ENCODE measurements at regions not wholly inside any gene's neighbourhood (a gene's known extent, or its start where the extent isn't known, plus 50 kb on each side); places are given as distances from the start of the nearest gene placed in this dataset.

GRCh38 chr14:22276913-22277816 lies 311.9 kb downstream of the DAD1 start:
- TF ChIP-seq CTCF (conservative IDR thresholded peaks at IDR 0.05; ENCODE audit: low read length) = peak; percentile 69
- TF ChIP-seq EZH2phosphoT487 (IDR thresholded peaks at IDR 0.05; ENCODE audit: borderline replicate concordance) = no peak
- H3K9ac ChIP-seq (ENCODE audit: low read depth, low read length, poor library complexity, severe bottlenecking) = no peak overlapping the region
- H3K4me1 ChIP-seq (ENCODE audit: insufficient read depth, low read length, poor library complexity, severe bottlenecking) = peaks cover 13% of the 10 kb centered on the region
- H3K9me2 ChIP-seq (replicated peaks; ENCODE audit: low read depth, low read length) = no peaks in the 10 kb centered on the region
- H3F3A ChIP-seq (ENCODE audit: low read depth) = no peaks in the 10 kb centered on the region
- no peaks in the 10 kb centered on the region for H3K9me3 ChIP-seq (ENCODE audit: insufficient read depth, low read depth, low read length)
- no peaks in the 10 kb centered on the region for H4K20me1 ChIP-seq (ENCODE audit: insufficient read depth, low read length, poor library complexity, severe bottlenecking)
- H3K36me3 ChIP-seq (ENCODE audit: insufficient read depth, low read length) = no peaks in the 10 kb centered on the region
- no peak overlapping the region for H3K4me3 ChIP-seq (ENCODE audit: low read length, poor library complexity, severe bottlenecking)
- H3K27me3 ChIP-seq (ENCODE audit: insufficient read depth, low read length, poor library complexity, severe bottlenecking) = no peaks in the 10 kb centered on the region
- no peak overlapping the region for H2AFZ ChIP-seq (ENCODE audit: low read length)
- H3K79me2 ChIP-seq (ENCODE audit: insufficient read depth, low read length) = no peaks in the 10 kb centered on the region
- H3K4me2 ChIP-seq (ENCODE audit: low read depth, low read length, poor library complexity, severe bottlenecking) = no peak overlapping the region

- no peaks in the 10 kb centered on the region for H4K20me1 ChIP-seq (ENCODE audit: insufficient read depth, low read length, poor library complexity, severe bottlenecking)
- no peak overlapping the region for H2AFZ ChIP-seq (ENCODE audit: low read length)
- H3K79me2 ChIP-seq (ENCODE audit: insufficient read depth, low read length) = no peaks in the 10 kb centered on the region
- no peaks in the 10 kb centered on the region for H3K9me2 ChIP-seq (replicated peaks; ENCODE audit: low read depth, low read length)
- no peaks in the 10 kb centered on the region for H3K36me3 ChIP-seq (ENCODE audit: insufficient read depth, low read length)
- no peaks in the 10 kb centered on the region for H3K27me3 ChIP-seq (ENCODE audit: insufficient read depth, low read length, poor library complexity, severe bottlenecking)
- H3F3A ChIP-seq (ENCODE audit: low read depth) = no peaks in the 10 kb centered on the region
- no peak overlapping the region for H3K9ac ChIP-seq (ENCODE audit: low read depth, low read length, poor library complexity, severe bottlenecking)
- no peaks in the 10 kb centered on the region for H3K9me3 ChIP-seq (ENCODE audit: insufficient read depth, low read depth, low read length)
- no peak for TF ChIP-seq CTCF (conservative IDR thresholded peaks at IDR 0.05; ENCODE audit: low read length)
- no peak for TF ChIP-seq EZH2phosphoT487 (IDR thresholded peaks at IDR 0.05; ENCODE audit: borderline replicate concordance)
- H3K4me1 ChIP-seq (ENCODE audit: insufficient read depth, low read length, poor library complexity, severe bottlenecking) = peaks cover 9% of the 10 kb centered on the region
- H3K4me2 ChIP-seq (ENCODE audit: low read depth, low read length, poor library complexity, severe bottlenecking) = no peak overlapping the region
- no peak overlapping the region for H3K4me3 ChIP-seq (ENCODE audit: low read length, poor library complexity, severe bottlenecking)
These were observed 316.9 kb downstream of the DAD1 start for GRCh38 chr14:22271838-22272799.

GRCh38 chr14:22268875-22269274 lies 320.1 kb downstream of the DAD1 start:
- Histone ChIP-seq H3K9ac (ENCODE audit: low read depth, low read length, poor library complexity, severe bottlenecking) (no peak overlapping the region), H3K9me2 (replicated peaks; ENCODE audit: low read depth, low read length) (no peaks in the 10 kb centered on the region), H4K20me1 (ENCODE audit: insufficient read depth, low read length, poor library complexity, severe bottlenecking) (no peaks in the 10 kb centered on the region), H3K9me3 (ENCODE audit: insufficient read depth, low read depth, low read length) (no peaks in the 10 kb centered on the region), H2AFZ (ENCODE audit: low read length) (0 out of 2 replicates have a peak overlapping the region, but pooled peaks have one; percentile 28), H3K79me2 (ENCODE audit: insufficient read depth, low read length) (no peaks in the 10 kb centered on the region), H3K4me1 (ENCODE audit: insufficient read depth, low read length, poor library complexity, severe bottlenecking) (peaks cover 33% of the 10 kb centered on the region), H3K4me2 (ENCODE audit: low read depth, low read length, poor library complexity, severe bottlenecking) (no peak overlapping the region), H3K36me3 (ENCODE audit: insufficient read depth, low read length) (no peaks in the 10 kb centered on the region), H3K4me3 (ENCODE audit: low read length, poor library complexity, severe bottlenecking) (no peak overlapping the region), H3F3A (ENCODE audit: low read depth) (no peaks in the 10 kb centered on the region), H3K27me3 (ENCODE audit: insufficient read depth, low read length, poor library complexity, severe bottlenecking) (no peaks in the 10 kb centered on the region)
- no peak for TF ChIP-seq CTCF (conservative IDR thresholded peaks at IDR 0.05; ENCODE audit: low read length)
- TF ChIP-seq EZH2phosphoT487 (IDR thresholded peaks at IDR 0.05; ENCODE audit: borderline replicate concordance) = no peak

Data from Loucy (cell line).